ENCODE measurements at regions not wholly inside any gene's neighbourhood (a gene's known extent, or its start where the extent isn't known, plus 50 kb on each side); places are given as distances from the start of the nearest gene placed in this dataset.

GRCh38 chr15:72861354-72861910 is 77.9 kb upstream of the ADPGK start:
- H4K20me1 ChIP-seq (ENCODE audit: control insufficient read depth, insufficient read depth, insufficient read length): no peaks in the 10 kb centered on the region
- no peak overlapping the region for H2BK15ac ChIP-seq (ENCODE audit: low read depth, low read length)
- H4K8ac ChIP-seq (replicated peaks; ENCODE audit: insufficient read length, low read depth, low read length): no peak overlapping the region
- H2BK20ac ChIP-seq (ENCODE audit: low read depth, low read length, poor library complexity, severe bottlenecking): no peak overlapping the region
- no peak overlapping the region for H3K27ac ChIP-seq (ENCODE audit: insufficient read length, low read depth, low read length)
- no peaks in the 10 kb centered on the region for H3K27me3 ChIP-seq (ENCODE audit: insufficient read depth, low read length)
- Mint-ChIP-seq H3K4me3 (no peak overlapping the region), H3K27ac (no peak overlapping the region), H3K4me1 (peaks cover 5 to 12% of the 10 kb centered on the region in 2 experiments), H3K27me3 (ENCODE audit: low read depth) (peaks cover 20% of the 10 kb centered on the region), H3K36me3 (ENCODE audit: insufficient read depth in 1 of 3, low read depth in 3 of 3) (no peaks in the 10 kb centered on the region), H3K9me3 (no peaks in the 10 kb centered on the region)
- no peaks in the 10 kb centered on the region for H3K79me2 ChIP-seq (ENCODE audit: insufficient read depth, low read length)
- H3K18ac ChIP-seq (ENCODE audit: insufficient read length, low read depth, low read length): no peak overlapping the region
- no peaks in the 10 kb centered on the region for H3K79me1 ChIP-seq (ENCODE audit: insufficient read depth, low read depth, low read length, poor library complexity, severe bottlenecking)
- H3K4me2 ChIP-seq (ENCODE audit: insufficient read depth, insufficient read length, low read length): no peak overlapping the region
- H3K9me3 ChIP-seq (ENCODE audit: control insufficient read depth, low read depth, low read length): no peaks in the 10 kb centered on the region
- H4K5ac ChIP-seq (ENCODE audit: insufficient read length, low read depth, low read length): no peak overlapping the region
- no peak overlapping the region for H3K23ac ChIP-seq (ENCODE audit: insufficient read length, low read depth, low read length)
- no peak for DNase-seq
- H2AK5ac ChIP-seq (ENCODE audit: insufficient read length, low read length): no peak overlapping the region
- no CpG with 5 or more reads among the region's 2 CpGs for WGBS (ENCODE audit: extremely low coverage, insufficient read length, low lambda C conversion rate)
- no peaks in the 10 kb centered on the region for H3K23me2 ChIP-seq (ENCODE audit: insufficient read length, low read depth, low read length, poor library complexity, severe bottlenecking)
- H3T11ph ChIP-seq (ENCODE audit: low read length): no peak overlapping the region
- no peak overlapping the region for H2BK5ac ChIP-seq (ENCODE audit: insufficient read length, low read length)
- TF ChIP-seq, protein P1, sequence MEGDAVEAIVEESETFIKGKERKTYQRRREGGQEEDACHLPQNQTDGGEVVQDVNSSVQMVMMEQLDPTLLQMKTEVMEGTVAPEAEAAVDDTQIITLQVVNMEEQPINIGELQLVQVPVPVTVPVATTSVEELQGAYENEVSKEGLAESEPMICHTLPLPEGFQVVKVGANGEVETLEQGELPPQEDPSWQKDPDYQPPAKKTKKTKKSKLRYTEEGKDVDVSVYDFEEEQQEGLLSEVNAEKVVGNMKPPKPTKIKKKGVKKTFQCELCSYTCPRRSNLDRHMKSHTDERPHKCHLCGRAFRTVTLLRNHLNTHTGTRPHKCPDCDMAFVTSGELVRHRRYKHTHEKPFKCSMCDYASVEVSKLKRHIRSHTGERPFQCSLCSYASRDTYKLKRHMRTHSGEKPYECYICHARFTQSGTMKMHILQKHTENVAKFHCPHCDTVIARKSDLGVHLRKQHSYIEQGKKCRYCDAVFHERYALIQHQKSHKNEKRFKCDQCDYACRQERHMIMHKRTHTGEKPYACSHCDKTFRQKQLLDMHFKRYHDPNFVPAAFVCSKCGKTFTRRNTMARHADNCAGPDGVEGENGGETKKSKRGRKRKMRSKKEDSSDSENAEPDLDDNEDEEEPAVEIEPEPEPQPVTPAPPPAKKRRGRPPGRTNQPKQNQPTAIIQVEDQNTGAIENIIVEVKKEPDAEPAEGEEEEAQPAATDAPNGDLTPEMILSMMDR (conservative IDR thresholded peaks at IDR 0.05): no peak
- H3K4ac ChIP-seq (ENCODE audit: low read depth, low read length): no peak overlapping the region
- H2BK120ac ChIP-seq (ENCODE audit: low read depth, low read length, poor library complexity, severe bottlenecking): no peak overlapping the region
- H3K14ac ChIP-seq (ENCODE audit: insufficient read depth, low read length): no peak overlapping the region
- H2BK12ac ChIP-seq (ENCODE audit: insufficient read length, low read depth, low read length): no peak overlapping the region
- peaks cover 3% of the 10 kb centered on the region; the same call in 1 of the 2 replicates for H3K4me1 ChIP-seq (ENCODE audit: insufficient read depth, low read length)
- H4K91ac ChIP-seq (ENCODE audit: insufficient read length, low read depth, low read length): no peak overlapping the region
- H2AFZ ChIP-seq (ENCODE audit: low read length): no peak overlapping the region
- H3K9ac ChIP-seq (ENCODE audit: extremely low read depth, insufficient read length, low read length): no peak overlapping the region
- no peak overlapping the region for H3K56ac ChIP-seq (ENCODE audit: insufficient read length, low read depth, low read length)
